B cell (primary cell): ENCODE measurements at regions not wholly inside any gene's neighbourhood (a gene's known extent, or its start where the extent isn't known, plus 50 kb on each side); places are given as distances from the start of the nearest gene placed in this dataset.

ENCODE experiments used
- ATAC-seq: fragments of 200-7000 bp; cut with Tn5 transposase; one replicate; pipeline ENCODE4 v1.10.0; 2021; ENCODE audit warnings: low read depth, mild to moderate bottlenecking, moderate number of reproducible peaks, moderate library complexity
- CTCF ChIA-PET: fragments of 350-600 bp; sonication (Branson Sonifier 250); formaldehyde crosslinking; loops from one replicate; lab custom pipeline; 2021; ENCODE audit warnings: antibody characterized with exemption, inconsistent platforms; lab: Charles Lee
- POLR2A ChIA-PET: fragments of 350-600 bp; sonication (Branson Sonifier 250); formaldehyde crosslinking; loops from one replicate; lab custom pipeline; 2021; ENCODE audit warnings: antibody characterized with exemption; lab: Charles Lee
- DNase-seq: peaks from one replicate; pipeline ENCODE4 v3.0.0; 2013
- H2AFZ ChIP-seq: 2 replicates; pipeline ENCODE4 v1.6.1; 2012; ENCODE audit warnings: mild to moderate bottlenecking, low read depth, low read length; ENCODE audit not compliant: insufficient read depth, poor library complexity, severe bottlenecking
- H3K27ac ChIP-seq, 2 donors: 1 replicate in 1 of 2; 2 replicates in 1 of 2; pipeline ENCODE4 v1.5.1; 2012 to 2013; ENCODE audit warnings: low read length in 2 of 2, mild to moderate bottlenecking in 2 of 2, moderate library complexity in 1 of 2
- H3K27me3 ChIP-seq, 4 experiments: fragments of 200-600 bp in 1 of 4; sonication (generic) in 1 of 4; replicated peaks in 1 of 4; 1 replicate in 2 of 4; 2 replicates in 2 of 4; pipeline versions ENCODE4 v1.6.1 to v1.7.0; 2013 to 2016; ENCODE audit warnings: low read length in 3 of 4, mild to moderate bottlenecking in 2 of 4, mixed read lengths in 1 of 4, moderate library complexity in 1 of 4; ENCODE audit not compliant: insufficient read depth in 4 of 4, control insufficient read depth in 3 of 4; ENCODE audit errors: control extremely low read depth in 1 of 4
- H3K36me3 ChIP-seq, 2 experiments: replicated peaks in 1 of 2; 1 replicate in 1 of 2; 2 replicates in 1 of 2; pipeline versions ENCODE4 v1.6.1 to v1.7.1; 2013; ENCODE audit warnings: low read length in 1 of 2; ENCODE audit not compliant: insufficient read depth in 2 of 2, control insufficient read depth in 1 of 2; ENCODE audit errors: control extremely low read depth in 1 of 2, extremely low read depth in 1 of 2
- H3K4me1 ChIP-seq, 2 donors: fragments of 200-600 bp in 1 of 2; sonication (generic) in 1 of 2; 1 replicate in 1 of 2; 2 replicates in 1 of 2; pipeline versions ENCODE4 v1.5.1 to v1.6.1; 2013 to 2017; ENCODE audit warnings: low read length in 2 of 2; ENCODE audit not compliant: control insufficient read depth in 2 of 2, insufficient read depth in 2 of 2
- H3K4me2 ChIP-seq: replicated peaks from 2 replicates; pipeline ENCODE3; 2012; ENCODE audit warnings: mild to moderate bottlenecking, low read depth, low read length; ENCODE audit not compliant: poor library complexity, severe bottlenecking
- H3K4me3 ChIP-seq, 5 experiments: fragments of 200-600 bp in 1 of 5; sonication (generic) in 1 of 5; 1 replicate in 3 of 5; 2 replicates in 2 of 5; pipeline versions ENCODE4 v1.5.1 to v1.7.0; 2011 to 2016; ENCODE audit warnings: low read length in 4 of 5, mild to moderate bottlenecking in 4 of 5, low read depth in 2 of 5, control low read depth in 1 of 5, moderate library complexity in 1 of 5; ENCODE audit not compliant: insufficient read depth in 1 of 5; ENCODE audit errors: control extremely low read depth in 1 of 5, extremely low read depth in 1 of 5
- H3K79me2 ChIP-seq: fragments of 200-600 bp; sonication (generic); one replicate; pipeline ENCODE4 v1.6.0; 2016; ENCODE audit warnings: low read length; ENCODE audit not compliant: control insufficient read depth, insufficient read depth
- H3K9ac ChIP-seq: fragments of 200-600 bp; sonication (generic); 2 replicates; pipeline ENCODE4 v1.6.1; 2017; ENCODE audit warnings: mild to moderate bottlenecking, low read length, moderate library complexity
- H3K9me3 ChIP-seq, 3 donors: one replicate each; pipeline versions ENCODE4 v1.6.1 to v1.7.1; 2013; ENCODE audit warnings: low read length in 2 of 3; ENCODE audit not compliant: control insufficient read depth in 2 of 3, insufficient read depth in 1 of 3; ENCODE audit errors: control extremely low read depth in 1 of 3
- H4K20me1 ChIP-seq: 2 replicates; pipeline ENCODE4 v1.6.0; 2012; ENCODE audit warnings: mild to moderate bottlenecking, low read length; ENCODE audit not compliant: insufficient read depth, control insufficient read depth, poor library complexity, severe bottlenecking
- H3K27ac Mint-ChIP-seq: one replicate; pipeline ENCODE4 v1.8.0; 2021; ENCODE audit warnings: mixed read lengths
- H3K27me3 Mint-ChIP-seq: one replicate; pipeline ENCODE4 v1.8.0; 2021; ENCODE audit warnings: mixed read lengths
- H3K4me1 Mint-ChIP-seq: one replicate; pipeline ENCODE4 v1.8.0; 2021; ENCODE audit warnings: mixed read lengths
- H3K4me3 Mint-ChIP-seq: one replicate; pipeline ENCODE4 v1.8.0; 2021; ENCODE audit warnings: mixed read lengths
- H3K9me3 Mint-ChIP-seq: one replicate; pipeline ENCODE4 v1.8.0; 2022; ENCODE audit warnings: mixed read lengths; ENCODE audit not compliant: insufficient read depth
- CTCF ChIP-seq: fragments of 200-600 bp; IDR thresholded peaks from one replicate; pipeline ENCODE4 v1.8.0; 2022; ENCODE audit warnings: antibody characterized with exemption, mild to moderate bottlenecking
- EZH2 ChIP-seq: IDR thresholded peaks from 2 replicates; pipeline ENCODE4 v1.6.1; 2012; ENCODE audit warnings: borderline replicate concordance, low read depth, mild to moderate bottlenecking, moderate library complexity, low read length; ENCODE audit not compliant: insufficient read depth, poor library complexity, severe bottlenecking
- WGBS: methylation state at CpG from one replicate; pipeline ENCODE4 v1.1.5; 2013; ENCODE audit warnings: missing lambda C conversion rate; ENCODE audit not compliant: insufficient coverage; 5-methylcytosine and 5-hydroxymethylcytosine counted together
- intact Hi-C: fragments of 100-400 bp; cut with micrococcal nuclease; formaldehyde crosslinking; loops from one replicate; pipeline ENCODE4 v1.10.0; 2022

- no peaks in the 10 kb centered on the region for H3K27me3 ChIP-seq
- WGBS = no CpG with 5 or more reads among the region's 2 CpGs
- H3K4me3 Mint-ChIP-seq = no peak overlapping the region
- H3K4me1 ChIP-seq = no peaks in the 10 kb centered on the region
- intact Hi-C loops = no loop called here
- POLR2A ChIA-PET = no interaction called here
- H3K27ac ChIP-seq = no peak overlapping the region
- no peaks in the 10 kb centered on the region for H3K4me1 Mint-ChIP-seq
- H3K9me3 Mint-ChIP-seq = no peaks in the 10 kb centered on the region
- ATAC-seq (no peak), DNase-seq (no peak)
- H3K4me3 ChIP-seq = no peak overlapping the region
- no peaks in the 10 kb centered on the region for H4K20me1 ChIP-seq
- no peak for TF ChIP-seq CTCF
- TF ChIP-seq EZH2 = no peak
- CTCF ChIA-PET = no interaction called here
- no peak overlapping the region for H3K9ac ChIP-seq
- no peak overlapping the region for H3K27ac Mint-ChIP-seq
- H3K79me2 ChIP-seq = no peaks in the 10 kb centered on the region
- H3K9me3 ChIP-seq = peaks cover 0 to 3% (median 0%) of the 10 kb centered on the region in 3 donors
- H3K4me2 ChIP-seq = no peak overlapping the region
- no peak overlapping the region for H2AFZ ChIP-seq
- H3K36me3 ChIP-seq = no peaks in the 10 kb centered on the region
- H3K27me3 Mint-ChIP-seq = no peaks in the 10 kb centered on the region
Observed at GRCh38 chr4:110424144-110424543, 51.8 kb upstream of the ENPEP start.

DNA sequence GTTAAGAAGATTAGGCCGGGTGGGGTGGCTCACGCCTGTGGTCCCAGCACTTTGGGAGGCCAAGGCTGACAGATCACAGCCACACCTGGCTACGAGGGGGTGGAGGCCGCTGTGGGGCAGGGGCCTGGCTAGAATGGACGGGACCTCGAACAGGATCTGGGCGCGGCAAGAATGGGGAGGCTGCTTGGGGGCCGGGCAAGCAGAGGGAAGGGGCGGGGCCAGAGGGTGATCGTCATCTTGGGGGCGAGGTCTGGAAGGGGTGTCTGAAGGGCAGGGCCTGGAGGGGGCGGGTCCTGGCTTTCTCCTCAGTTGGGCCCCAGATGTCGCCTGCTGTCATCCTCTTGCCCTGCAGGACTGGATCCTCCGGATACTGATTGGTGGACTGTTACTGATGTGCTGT is 57.3 kb upstream of the ENPEP start:
- Histone ChIP-seq H2AFZ (no peak overlapping the region), H3K36me3 (no peaks in the 10 kb centered on the region), H3K4me2 (no peak overlapping the region), H3K79me2 (no peaks in the 10 kb centered on the region), H3K9me3 (peaks cover 0 to 9% (median 0%) of the 10 kb centered on the region in 3 donors), H4K20me1 (no peaks in the 10 kb centered on the region), H3K27ac (no peak overlapping the region), H3K27me3 (no peaks in the 10 kb centered on the region), H3K4me1 (no peaks in the 10 kb centered on the region), H3K9ac (no peak overlapping the region), H3K4me3 (no peak overlapping the region)
- no peak for DNase-seq
- Mint-ChIP-seq H3K4me3 (no peak overlapping the region), H3K4me1 (no peaks in the 10 kb centered on the region), H3K27ac (no peak overlapping the region), H3K27me3 (peaks cover 8% of the 10 kb centered on the region), H3K9me3 (peaks cover 3% of the 10 kb centered on the region)
- ChIA-PET POLR2A (no interaction called here), CTCF (no interaction called here)
- TF ChIP-seq EZH2 = no peak
- TF ChIP-seq CTCF = no peak
- WGBS = 95% methylated on average over 13 of the region's 15 CpGs
- intact Hi-C loops = no loop called here
- ATAC-seq = no peak
